Ishikawa (cell line): ENCODE measurements at regions not wholly inside any gene's neighbourhood (a gene's known extent, or its start where the extent isn't known, plus 50 kb on each side); places are given as distances from the start of the nearest gene placed in this dataset.

Source experiments
- CEBPB ChIP-seq: IDR thresholded peaks from 2 replicates; pipeline ENCODE4 v1.6.1; 2012
- CREB1 ChIP-seq: IDR thresholded peaks from 2 replicates; pipeline ENCODE4 v1.6.1; 2012; ENCODE audit warnings: low read depth
- EGR1 ChIP-seq: IDR thresholded peaks from 2 replicates; pipeline ENCODE4 v1.6.1; 2012
- EP300 ChIP-seq: IDR thresholded peaks from 2 replicates; pipeline ENCODE4 v1.6.1; 2012; ENCODE audit warnings: borderline replicate concordance
- MAX ChIP-seq: IDR thresholded peaks from 2 replicates; pipeline ENCODE4 v1.6.1; 2012
- NFIC ChIP-seq: IDR thresholded peaks from 2 replicates; pipeline ENCODE4 v1.6.1; 2012
- REST ChIP-seq: IDR thresholded peaks from 2 replicates; pipeline ENCODE4 v1.6.1; 2012; ENCODE audit warnings: low read depth, mild to moderate bottlenecking
- TAF1 ChIP-seq: IDR thresholded peaks from 2 replicates; pipeline ENCODE4 v1.6.1; 2012; ENCODE audit warnings: low read depth, mild to moderate bottlenecking
- TCF12 ChIP-seq: IDR thresholded peaks from 2 replicates; pipeline ENCODE4 v1.6.1; 2012; ENCODE audit warnings: low read depth
- TEAD4 ChIP-seq: IDR thresholded peaks from 2 replicates; pipeline ENCODE4 v1.6.1; 2012
- YY1 ChIP-seq: IDR thresholded peaks from 2 replicates; pipeline ENCODE4 v1.6.1; 2012; ENCODE audit warnings: low read depth
- ZBTB7A ChIP-seq: IDR thresholded peaks from 2 replicates; pipeline ENCODE4 v1.6.1; 2012; ENCODE audit warnings: low read depth
- TF ChIP-seq, protein P1 (sequence below): IDR thresholded peaks from 2 replicates; pipeline ENCODE4 v1.6.1; 2012

DNA sequence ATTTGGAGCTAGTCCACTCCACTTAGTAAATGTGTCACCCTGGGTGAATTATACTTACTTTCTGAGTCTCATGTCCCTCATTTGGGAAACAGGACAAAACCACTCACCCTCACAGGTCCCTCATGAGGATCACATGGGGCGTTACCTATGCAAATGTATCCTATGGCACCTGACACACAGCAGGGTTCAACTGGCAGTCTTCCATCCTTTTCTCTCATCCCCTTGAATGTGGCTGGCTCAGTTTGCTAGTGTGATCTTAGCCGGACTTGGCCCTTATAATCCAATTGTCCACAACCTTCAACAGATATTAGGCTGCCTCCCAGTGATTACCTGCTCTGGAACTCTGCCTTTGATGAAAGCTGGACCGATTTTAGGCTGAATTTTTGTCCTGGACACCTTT lies 308.8 kb downstream of the MAP2K6 start:
- TF ChIP-seq MAX: no peak
- no peak for TF ChIP-seq REST
- TF ChIP-seq YY1: no peak
- TF ChIP-seq ZBTB7A: no peak
- no peak for TF ChIP-seq TAF1
- no peak for TF ChIP-seq EP300
- TF ChIP-seq TCF12: no peak
- TF ChIP-seq, protein P1, sequence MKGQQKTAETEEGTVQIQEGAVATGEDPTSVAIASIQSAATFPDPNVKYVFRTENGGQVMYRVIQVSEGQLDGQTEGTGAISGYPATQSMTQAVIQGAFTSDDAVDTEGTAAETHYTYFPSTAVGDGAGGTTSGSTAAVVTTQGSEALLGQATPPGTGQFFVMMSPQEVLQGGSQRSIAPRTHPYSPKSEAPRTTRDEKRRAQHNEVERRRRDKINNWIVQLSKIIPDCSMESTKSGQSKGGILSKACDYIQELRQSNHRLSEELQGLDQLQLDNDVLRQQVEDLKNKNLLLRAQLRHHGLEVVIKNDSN: no peak
- TF ChIP-seq NFIC: no peak
- TF ChIP-seq EGR1: no peak
- no peak for TF ChIP-seq CEBPB
- TF ChIP-seq TEAD4: no peak
- no peak for TF ChIP-seq CREB1
